ENCODE measurements at regions not wholly inside any gene's neighbourhood (a gene's known extent, or its start where the extent isn't known, plus 50 kb on each side); places are given as distances from the start of the nearest gene placed in this dataset.

- in situ Hi-C loops (cut with MboI; ENCODE audit: low sequenced_read_pairs, unreplicated experiment) = no loop called here
- no peak for TF ChIP-seq CTCF (IDR thresholded peaks at IDR 0.05; ENCODE audit: borderline replicate concordance, control extremely low read depth, extremely low read depth, insufficient read depth, missing control alignments)
- DNase-seq (ENCODE audit: low spot score) = no peak
Measured at GRCh38 chr20:40368876-40369275, 320.2 kb downstream of the MAFB start.

- no peak for DNase-seq (ENCODE audit: low spot score)
- in situ Hi-C loops (cut with MboI; ENCODE audit: low sequenced_read_pairs, unreplicated experiment) = no loop called here
- TF ChIP-seq CTCF (IDR thresholded peaks at IDR 0.05; ENCODE audit: borderline replicate concordance, control extremely low read depth, extremely low read depth, insufficient read depth, missing control alignments) = no peak
Measured at GRCh38 chr20:40361916-40362315, 327.1 kb downstream of the MAFB start.

GRCh38 chr20:40359131-40359912, 329.7 kb downstream of the MAFB start:
- no peak for TF ChIP-seq CTCF (IDR thresholded peaks at IDR 0.05; ENCODE audit: borderline replicate concordance, control extremely low read depth, extremely low read depth, insufficient read depth, missing control alignments)
- DNase-seq (ENCODE audit: low spot score) = no peak
- in situ Hi-C loops (cut with MboI; ENCODE audit: low sequenced_read_pairs, unreplicated experiment) = no loop called here

GRCh38 chr20:40354880-40355279, 334.2 kb downstream of the MAFB start:
- in situ Hi-C loops (cut with MboI; ENCODE audit: low sequenced_read_pairs, unreplicated experiment) = no loop called here
- DNase-seq (ENCODE audit: low spot score) = no peak
- TF ChIP-seq CTCF (IDR thresholded peaks at IDR 0.05; ENCODE audit: borderline replicate concordance, control extremely low read depth, extremely low read depth, insufficient read depth, missing control alignments) = no peak

- DNase-seq (ENCODE audit: low spot score) = no peak
- in situ Hi-C loops (cut with MboI; ENCODE audit: low sequenced_read_pairs, unreplicated experiment) = no loop called here
- no peak for TF ChIP-seq CTCF (IDR thresholded peaks at IDR 0.05; ENCODE audit: borderline replicate concordance, control extremely low read depth, extremely low read depth, insufficient read depth, missing control alignments)
Measured at GRCh38 chr20:40343390-40343789, 345.6 kb downstream of the MAFB start.

GRCh38 chr20:40341561-40341960, 347.5 kb downstream of the MAFB start:
- no peak for DNase-seq (ENCODE audit: low spot score)
- TF ChIP-seq CTCF (IDR thresholded peaks at IDR 0.05; ENCODE audit: borderline replicate concordance, control extremely low read depth, extremely low read depth, insufficient read depth, missing control alignments) = no peak
- in situ Hi-C loops (cut with MboI; ENCODE audit: low sequenced_read_pairs, unreplicated experiment) = no loop called here
